Endothelial cell of umbilical vein (primary cell): ENCODE measurements at regions not wholly inside any gene's neighbourhood (a gene's known extent, or its start where the extent isn't known, plus 50 kb on each side); places are given as distances from the start of the nearest gene placed in this dataset.

Experiments used
- BruUV-seq: library from RNA; stranded (reverse); fragments of 400-500 nt; replicated peaks from 2 replicates; lab custom pipeline; 2021; lab: Mats Ljungman, UMichigan
- CTCF ChIA-PET: fragments of 300-600, 350-600 bp; sonication (Branson Sonifier 250); formaldehyde crosslinking; loops from one replicate; lab custom pipeline; 2021; ENCODE audit warnings: antibody characterized with exemption, inconsistent platforms; lab: Charles Lee
- POLR2A ChIA-PET: fragments of 300-600, 350-600 bp; sonication (Branson Sonifier 250); formaldehyde crosslinking; loops from one replicate; lab custom pipeline; 2021; ENCODE audit warnings: antibody characterized with exemption, inconsistent platforms; lab: Charles Lee
- DNase-seq: peaks from one replicate; pipeline ENCODE4 v3.0.0-alpha.2; 2011; ENCODE audit warnings: low read depth, low spot score
- FAIRE-seq: peaks from 2 replicates; lab custom pipeline; 2011; peaks lifted over from hg19 to GRCh38; lab: Jason Lieb, UNC
- H2AFZ ChIP-seq: 2 replicates; pipeline ENCODE4 v1.6.0; 2012; ENCODE audit warnings: low read depth, low read length, control low read depth, inconsistent platforms
- H3K27ac ChIP-seq: 2 replicates; pipeline ENCODE4 v1.5.1; 2011; ENCODE audit warnings: low read depth, mild to moderate bottlenecking, control low read depth, low read length, moderate library complexity; ENCODE audit not compliant: insufficient read depth
- H3K27me3 ChIP-seq, 2 experiments: 2 replicates each; pipeline versions ENCODE4 v1.6.0 to v1.6.1; 2011; ENCODE audit warnings: low read length in 2 of 2, mixed read lengths in 1 of 2; ENCODE audit not compliant: control insufficient read depth in 2 of 2, insufficient read depth in 2 of 2
- H3K36me3 ChIP-seq, 2 experiments: 2 replicates in 1 of 2; 3 replicates in 1 of 2; pipeline ENCODE4 v1.5.1; 2011; ENCODE audit warnings: low read length in 2 of 2, mild to moderate bottlenecking in 1 of 2, moderate library complexity in 1 of 2; ENCODE audit not compliant: control insufficient read depth in 2 of 2, insufficient read depth in 2 of 2; ENCODE audit errors: extremely low read depth in 1 of 2
- H3K4me1 ChIP-seq: 3 replicates; pipeline ENCODE4 v1.5.1; 2011; ENCODE audit warnings: mild to moderate bottlenecking, low read length; ENCODE audit not compliant: control insufficient read depth, insufficient read depth; ENCODE audit errors: extremely low read depth
- H3K4me2 ChIP-seq: 2 replicates; pipeline ENCODE4 v1.6.1; 2011; ENCODE audit warnings: low read length, control low read depth, mixed read lengths; ENCODE audit not compliant: insufficient read depth
- H3K4me3 ChIP-seq, 3 experiments: fragments of 200-600 bp in 1 of 3; sonication (generic), shearing (Covaris generic) in 1 of 3; replicated peaks in 1 of 3; 2 replicates each; pipeline ENCODE4 v1.5.1; 2011 to 2016; ENCODE audit warnings: control low read depth in 3 of 3, low read length in 3 of 3, mild to moderate bottlenecking in 2 of 3, inconsistent platforms in 1 of 3, low read depth in 1 of 3, moderate library complexity in 1 of 3; ENCODE audit not compliant: insufficient read depth in 1 of 3
- H3K79me2 ChIP-seq: 2 replicates; pipeline ENCODE4 v1.6.0; 2012; ENCODE audit warnings: low read length, inconsistent platforms; ENCODE audit not compliant: control insufficient read depth, insufficient read depth
- H3K9ac ChIP-seq: replicated peaks from 2 replicates; pipeline ENCODE3; 2011; ENCODE audit warnings: low read length, control low read depth; ENCODE audit not compliant: insufficient read depth; ENCODE audit errors: extremely low read depth
- H3K9me1 ChIP-seq: replicated peaks from 3 replicates; pipeline ENCODE4 v1.6.0; 2011; ENCODE audit warnings: mild to moderate bottlenecking, low read length; ENCODE audit not compliant: control insufficient read depth, insufficient read depth; ENCODE audit errors: extremely low read depth
- H3K9me3 ChIP-seq: replicated peaks from 2 replicates; pipeline ENCODE4 v1.5.1; 2012; ENCODE audit warnings: low read length, inconsistent platforms; ENCODE audit not compliant: control insufficient read depth, insufficient read depth
- H4K20me1 ChIP-seq: replicated peaks from 2 replicates; pipeline ENCODE3; 2011; ENCODE audit warnings: mild to moderate bottlenecking, low read length; ENCODE audit not compliant: control insufficient read depth, insufficient read depth; ENCODE audit errors: extremely low read depth
- CTCF ChIP-seq, 2 donors: IDR thresholded peaks; 1 replicate in 1 of 2; 2 replicates in 1 of 2; pipeline ENCODE4 v1.5.1; 2011; ENCODE audit warnings: low read length in 2 of 2, mild to moderate bottlenecking in 2 of 2, moderate library complexity in 2 of 2, control low read depth in 1 of 2, inconsistent platforms in 1 of 2, low read depth in 1 of 2; ENCODE audit not compliant: insufficient read depth in 1 of 2; ENCODE audit errors: extremely low read depth in 1 of 2
- EZH2 ChIP-seq: IDR thresholded peaks from 2 replicates; pipeline ENCODE4 v1.6.1; 2012; ENCODE audit warnings: borderline replicate concordance, low read depth, mild to moderate bottlenecking, moderate library complexity, low read length, inconsistent platforms; ENCODE audit not compliant: severe bottlenecking
- FOS ChIP-seq: IDR thresholded peaks from 2 replicates; pipeline ENCODE4 v1.6.1; 2011; ENCODE audit warnings: mild to moderate bottlenecking, low read length, moderate library complexity, borderline replicate concordance; ENCODE audit not compliant: insufficient read depth
- GATA2 ChIP-seq: IDR thresholded peaks from 2 replicates; pipeline ENCODE4 v1.7.0; 2011; ENCODE audit warnings: low read depth, mild to moderate bottlenecking, moderate library complexity, mixed read lengths, low read length; ENCODE audit not compliant: insufficient read length, insufficient read depth
- JUN ChIP-seq: IDR thresholded peaks from 2 replicates; pipeline ENCODE4 v1.6.1; 2011; ENCODE audit warnings: borderline replicate concordance, low read depth; ENCODE audit not compliant: insufficient read length, insufficient read depth
- MAX ChIP-seq: IDR thresholded peaks from 2 replicates; pipeline ENCODE4 v1.6.1; 2011; ENCODE audit not compliant: insufficient read depth, insufficient read length
- MYC ChIP-seq: IDR thresholded peaks from one replicate; pipeline ENCODE4 v1.6.1; 2011; ENCODE audit warnings: mild to moderate bottlenecking, low read depth, low read length
- POLR2A ChIP-seq: IDR thresholded peaks from 2 replicates; pipeline ENCODE4 v1.6.1; 2012; ENCODE audit warnings: low read depth, mild to moderate bottlenecking, control low read depth, low read length
- POLR2AphosphoS5 ChIP-seq: IDR thresholded peaks from 2 replicates; pipeline ENCODE4 v1.6.1; 2012; ENCODE audit warnings: low read depth, mild to moderate bottlenecking, control low read depth, low read length, moderate library complexity; ENCODE audit not compliant: insufficient read depth
- dilution Hi-C: fragments of 300-500 bp; cut with MboI; formaldehyde crosslinking; loops from one replicate; pipeline ENCODE4 v1.15.0; 2019; ENCODE audit warnings: low sequenced_read_pairs; ENCODE audit not compliant: extremely low pct_ligation_motif_present
- intact Hi-C: fragments of 100-400 bp; cut with micrococcal nuclease; formaldehyde crosslinking; loops from one replicate; pipeline ENCODE4 v1.10.0; 2022

- no peak for FAIRE-seq
- TF ChIP-seq CTCF (IDR thresholded peaks at IDR 0.05; ENCODE audit: extremely low read depth in 1 of 2, insufficient read depth in 1 of 2, low read depth in 1 of 2, low read length in 2 of 2) (no peak), JUN (no peak), FOS (no peak), POLR2AphosphoS5 (no peak), EZH2 (no peak), GATA2 (no peak), MAX (no peak), MYC (no peak), POLR2A (no peak)
- ChIA-PET CTCF (no interaction called here), POLR2A (no interaction called here)
- no peaks in the 10 kb centered on the region for H3K36me3 ChIP-seq
- dilution Hi-C loops = no loop called here
- no peak overlapping the region for H3K4me2 ChIP-seq
- no peaks in the 10 kb centered on the region for H4K20me1 ChIP-seq
- H3K4me3 ChIP-seq = no peak overlapping the region
- no peaks in the 10 kb centered on the region for H3K4me1 ChIP-seq
- intact Hi-C loops = no loop called here
- no peak overlapping the region for H3K27ac ChIP-seq
- H3K9me1 ChIP-seq = no peaks in the 10 kb centered on the region
- no peak for DNase-seq
- BruUV-seq = no TSS peak
- H3K27me3 ChIP-seq = no peaks in the 10 kb centered on the region
- no peak overlapping the region for H3K9ac ChIP-seq
- H3K9me3 ChIP-seq = no peaks in the 10 kb centered on the region
- H3K79me2 ChIP-seq = no peaks in the 10 kb centered on the region
- no peak overlapping the region for H2AFZ ChIP-seq
Measured at GRCh38 chr1:58035523-58035922, 511.0 kb downstream of the OMA1 start.
